Upper lobe of left lung (tissue), 4 donors: ENCODE measurements at regions not wholly inside any gene's neighbourhood (a gene's known extent, or its start where the extent isn't known, plus 50 kb on each side); places are given as distances from the start of the nearest gene placed in this dataset.

Source experiments
- CTCF ChIP-seq, 6 experiments: fragments of 450-650 bp in 4 of 6; fragments of 200-600 bp in 2 of 6; sonication (generic) in 2 of 6; IDR thresholded peaks; one replicate each; pipeline ENCODE4 v1.5.1; 2016 to 2019; ENCODE audit warnings: antibody characterized with exemption in 6 of 6
- EP300 ChIP-seq, 4 donors: sonication (generic); formaldehyde crosslinking; IDR thresholded peaks; one replicate each; pipeline ENCODE4 v1.5.1; 2017; ENCODE audit warnings: antibody characterized with exemption in 4 of 4, control low read depth in 2 of 4
- POLR2A ChIP-seq, 4 donors: fragments of 450-650 bp; IDR thresholded peaks; one replicate each; pipeline ENCODE4 v1.5.1; 2016 to 2017; ENCODE audit warnings: antibody characterized with exemption in 4 of 4, mild to moderate bottlenecking in 2 of 4
- POLR2AphosphoS5 ChIP-seq, 2 donors: sonication (generic); formaldehyde crosslinking; IDR thresholded peaks; one replicate each; pipeline ENCODE4 v1.5.1; 2017; ENCODE audit warnings: antibody characterized with exemption in 2 of 2

DNA sequence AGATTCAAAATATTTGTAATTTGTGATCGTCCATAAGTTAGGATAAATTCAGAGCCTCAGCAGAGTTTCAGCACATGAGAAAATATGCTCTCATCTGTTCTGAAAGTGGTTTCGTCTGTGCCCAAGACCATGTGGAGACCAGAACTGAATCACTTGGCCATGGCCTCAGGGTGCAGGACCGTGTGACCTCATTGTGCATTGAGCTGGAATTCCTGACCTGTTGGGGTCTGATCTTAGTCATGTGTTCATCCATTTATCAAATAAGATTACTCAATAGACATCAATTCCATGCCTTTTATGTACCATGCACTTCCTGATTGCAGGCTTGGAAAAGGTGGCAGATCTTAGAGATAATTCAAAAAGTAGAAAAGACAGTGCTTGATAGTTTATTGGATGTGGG lies 680.5 kb downstream of the QKI start:
- TF ChIP-seq CTCF (IDR thresholded peaks at IDR 0.05) (no peak), EP300 (IDR thresholded peaks at IDR 0.05) (no peak), POLR2A (IDR thresholded peaks at IDR 0.05) (no peak), POLR2AphosphoS5 (IDR thresholded peaks at IDR 0.05) (no peak)
